HL-60 (cell line): ENCODE measurements at regions not wholly inside any gene's neighbourhood (a gene's known extent, or its start where the extent isn't known, plus 50 kb on each side); places are given as distances from the start of the nearest gene placed in this dataset.

Experiments
- DNase-seq, 2 experiments: peaks; one replicate each; pipeline ENCODE4 v3.0.0-alpha.2; 2010 to 2020; ENCODE audit warnings: low read depth in 1 of 2, low spot score in 1 of 2
- H3K27ac ChIP-seq: fragments of 250-450 bp; sonication (Bioruptor Pico); replicated peaks from 2 replicates; pipeline ENCODE4 v1.5.1; 2020; ENCODE audit warnings: mild to moderate bottlenecking, moderate library complexity
- H3K27me3 ChIP-seq: fragments of 250-450 bp; sonication (Bioruptor Pico); 2 replicates; pipeline ENCODE4 v1.5.1; 2021; ENCODE audit warnings: mild to moderate bottlenecking, moderate library complexity; ENCODE audit not compliant: insufficient read depth, poor library complexity, severe bottlenecking
- H3K4me3 ChIP-seq: replicated peaks from 2 replicates; pipeline ENCODE4 v1.5.1; 2011; ENCODE audit warnings: mild to moderate bottlenecking, control low read depth, low read length; ENCODE audit not compliant: insufficient read depth
- GABPA ChIP-seq: IDR thresholded peaks from 2 replicates; pipeline ENCODE4 v1.6.1; 2012; ENCODE audit warnings: low read depth
- POLR2AphosphoS5 ChIP-seq: IDR thresholded peaks from 2 replicates; pipeline ENCODE4 v1.6.1; 2012; ENCODE audit warnings: low read depth
- SPI1 ChIP-seq: IDR thresholded peaks from 2 replicates; pipeline ENCODE4 v1.6.1; 2012; ENCODE audit warnings: low read depth, mild to moderate bottlenecking, borderline replicate concordance
- TF ChIP-seq, protein P1 (sequence below): IDR thresholded peaks from 2 replicates; pipeline ENCODE4 v1.6.1; 2012; ENCODE audit warnings: low read depth; ENCODE audit not compliant: insufficient replicate concordance
- TF ChIP-seq, protein P2 (sequence below): IDR thresholded peaks from one replicate; pipeline ENCODE4 v1.5.1; 2011; ENCODE audit warnings: low read length, control low read depth, inconsistent platforms; ENCODE audit not compliant: insufficient read depth

DNA sequence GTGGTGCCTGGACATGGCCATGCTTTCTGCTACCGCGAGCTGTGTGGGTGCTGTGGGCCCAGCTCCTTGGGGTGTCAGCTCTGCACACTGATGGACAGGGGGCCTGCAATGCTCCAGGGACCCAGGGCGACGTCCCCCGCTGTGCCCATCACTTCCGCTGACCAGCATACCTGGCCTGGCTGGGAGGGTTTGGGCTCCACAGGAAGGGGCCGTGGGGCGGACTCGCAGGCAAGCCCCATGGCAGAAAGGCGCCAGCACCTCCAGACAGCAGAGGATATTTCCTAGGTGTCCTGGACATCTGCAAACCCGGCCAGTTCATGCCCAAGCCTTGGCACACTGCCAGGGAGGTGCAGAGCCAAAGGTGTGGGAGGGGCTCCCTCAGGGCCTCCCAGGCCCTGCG lies 295.8 kb upstream of the IRX4 start:
- TF ChIP-seq GABPA, result no peak
- TF ChIP-seq, protein P1, sequence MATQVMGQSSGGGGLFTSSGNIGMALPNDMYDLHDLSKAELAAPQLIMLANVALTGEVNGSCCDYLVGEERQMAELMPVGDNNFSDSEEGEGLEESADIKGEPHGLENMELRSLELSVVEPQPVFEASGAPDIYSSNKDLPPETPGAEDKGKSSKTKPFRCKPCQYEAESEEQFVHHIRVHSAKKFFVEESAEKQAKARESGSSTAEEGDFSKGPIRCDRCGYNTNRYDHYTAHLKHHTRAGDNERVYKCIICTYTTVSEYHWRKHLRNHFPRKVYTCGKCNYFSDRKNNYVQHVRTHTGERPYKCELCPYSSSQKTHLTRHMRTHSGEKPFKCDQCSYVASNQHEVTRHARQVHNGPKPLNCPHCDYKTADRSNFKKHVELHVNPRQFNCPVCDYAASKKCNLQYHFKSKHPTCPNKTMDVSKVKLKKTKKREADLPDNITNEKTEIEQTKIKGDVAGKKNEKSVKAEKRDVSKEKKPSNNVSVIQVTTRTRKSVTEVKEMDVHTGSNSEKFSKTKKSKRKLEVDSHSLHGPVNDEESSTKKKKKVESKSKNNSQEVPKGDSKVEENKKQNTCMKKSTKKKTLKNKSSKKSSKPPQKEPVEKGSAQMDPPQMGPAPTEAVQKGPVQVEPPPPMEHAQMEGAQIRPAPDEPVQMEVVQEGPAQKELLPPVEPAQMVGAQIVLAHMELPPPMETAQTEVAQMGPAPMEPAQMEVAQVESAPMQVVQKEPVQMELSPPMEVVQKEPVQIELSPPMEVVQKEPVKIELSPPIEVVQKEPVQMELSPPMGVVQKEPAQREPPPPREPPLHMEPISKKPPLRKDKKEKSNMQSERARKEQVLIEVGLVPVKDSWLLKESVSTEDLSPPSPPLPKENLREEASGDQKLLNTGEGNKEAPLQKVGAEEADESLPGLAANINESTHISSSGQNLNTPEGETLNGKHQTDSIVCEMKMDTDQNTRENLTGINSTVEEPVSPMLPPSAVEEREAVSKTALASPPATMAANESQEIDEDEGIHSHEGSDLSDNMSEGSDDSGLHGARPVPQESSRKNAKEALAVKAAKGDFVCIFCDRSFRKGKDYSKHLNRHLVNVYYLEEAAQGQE, result no peak
- TF ChIP-seq SPI1, result no peak
- TF ChIP-seq, protein P2, sequence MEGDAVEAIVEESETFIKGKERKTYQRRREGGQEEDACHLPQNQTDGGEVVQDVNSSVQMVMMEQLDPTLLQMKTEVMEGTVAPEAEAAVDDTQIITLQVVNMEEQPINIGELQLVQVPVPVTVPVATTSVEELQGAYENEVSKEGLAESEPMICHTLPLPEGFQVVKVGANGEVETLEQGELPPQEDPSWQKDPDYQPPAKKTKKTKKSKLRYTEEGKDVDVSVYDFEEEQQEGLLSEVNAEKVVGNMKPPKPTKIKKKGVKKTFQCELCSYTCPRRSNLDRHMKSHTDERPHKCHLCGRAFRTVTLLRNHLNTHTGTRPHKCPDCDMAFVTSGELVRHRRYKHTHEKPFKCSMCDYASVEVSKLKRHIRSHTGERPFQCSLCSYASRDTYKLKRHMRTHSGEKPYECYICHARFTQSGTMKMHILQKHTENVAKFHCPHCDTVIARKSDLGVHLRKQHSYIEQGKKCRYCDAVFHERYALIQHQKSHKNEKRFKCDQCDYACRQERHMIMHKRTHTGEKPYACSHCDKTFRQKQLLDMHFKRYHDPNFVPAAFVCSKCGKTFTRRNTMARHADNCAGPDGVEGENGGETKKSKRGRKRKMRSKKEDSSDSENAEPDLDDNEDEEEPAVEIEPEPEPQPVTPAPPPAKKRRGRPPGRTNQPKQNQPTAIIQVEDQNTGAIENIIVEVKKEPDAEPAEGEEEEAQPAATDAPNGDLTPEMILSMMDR, result no peak
- no peak for TF ChIP-seq POLR2AphosphoS5
- Histone ChIP-seq H3K27ac (no peak overlapping the region), H3K27me3 (no peaks in the 10 kb centered on the region), H3K4me3 (no peak overlapping the region)
- DNase-seq, result no peak

DNA sequence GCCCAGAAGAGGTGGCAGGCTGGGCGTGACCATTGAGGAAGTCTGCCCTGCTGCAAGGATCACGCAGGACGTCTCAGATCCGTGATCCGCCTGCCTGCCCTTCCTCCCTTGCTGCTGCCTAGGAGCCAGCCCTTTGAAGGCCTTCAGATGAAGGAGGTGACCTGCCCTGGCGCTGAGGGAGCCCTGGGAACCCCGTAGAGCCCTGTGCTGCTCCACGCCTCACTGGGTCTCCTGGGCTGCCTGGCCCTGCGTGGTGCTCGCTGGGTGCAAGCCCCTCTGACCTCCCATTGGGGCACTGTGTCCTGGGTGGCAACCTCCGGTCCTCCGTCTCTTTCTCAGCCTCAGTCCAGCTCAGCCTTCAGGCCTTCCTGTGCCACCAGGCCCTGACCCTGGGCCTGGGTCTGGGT lies 295.3 kb upstream of the IRX4 start:
- Histone ChIP-seq H3K4me3 (no peak overlapping the region), H3K27me3 (no peaks in the 10 kb centered on the region), H3K27ac (no peak overlapping the region)
- DNase-seq, result no peak
- TF ChIP-seq, protein P2, result no peak
- TF ChIP-seq, protein P1, result no peak
- TF ChIP-seq SPI1 (no peak), POLR2AphosphoS5 (no peak), GABPA (no peak)

DNA sequence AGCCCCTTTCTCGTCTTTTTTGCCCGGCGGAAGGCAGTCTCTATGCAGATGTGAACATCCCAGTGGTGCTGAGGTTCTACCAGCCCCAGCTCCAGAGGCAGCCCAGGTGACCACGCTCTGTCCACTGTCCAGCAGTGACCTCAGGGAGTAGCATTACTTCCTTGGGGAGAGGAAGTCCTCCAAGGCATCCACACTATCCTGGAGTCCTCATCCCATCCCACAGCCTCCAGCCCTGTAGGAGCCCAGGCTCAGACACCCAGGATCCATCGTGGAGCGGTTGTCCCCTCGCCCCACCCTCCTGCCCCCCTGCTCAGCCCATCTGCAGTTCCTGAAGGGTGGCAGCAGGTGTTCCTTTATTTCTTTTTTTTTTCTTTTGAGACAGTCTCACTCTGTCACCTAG lies 294.5 kb upstream of the IRX4 start:
- TF ChIP-seq, protein P2, result no peak
- TF ChIP-seq GABPA (no peak), SPI1 (no peak), POLR2AphosphoS5 (no peak)
- TF ChIP-seq, protein P1, result no peak
- DNase-seq, result no peak
- H3K27me3 ChIP-seq, result no peaks in the 10 kb centered on the region
- no peak overlapping the region for H3K27ac ChIP-seq
- H3K4me3 ChIP-seq, result no peak overlapping the region
